SKM-1 (cell line): ENCODE measurements at regions not wholly inside any gene's neighbourhood (a gene's known extent, or its start where the extent isn't known, plus 50 kb on each side); places are given as distances from the start of the nearest gene placed in this dataset.

Experiments
- DNase-seq: peaks from one replicate; lab custom pipeline; 2025; ENCODE audit not compliant: unreplicated experiment; lab: John Stamatoyannopoulos, UW

DNA sequence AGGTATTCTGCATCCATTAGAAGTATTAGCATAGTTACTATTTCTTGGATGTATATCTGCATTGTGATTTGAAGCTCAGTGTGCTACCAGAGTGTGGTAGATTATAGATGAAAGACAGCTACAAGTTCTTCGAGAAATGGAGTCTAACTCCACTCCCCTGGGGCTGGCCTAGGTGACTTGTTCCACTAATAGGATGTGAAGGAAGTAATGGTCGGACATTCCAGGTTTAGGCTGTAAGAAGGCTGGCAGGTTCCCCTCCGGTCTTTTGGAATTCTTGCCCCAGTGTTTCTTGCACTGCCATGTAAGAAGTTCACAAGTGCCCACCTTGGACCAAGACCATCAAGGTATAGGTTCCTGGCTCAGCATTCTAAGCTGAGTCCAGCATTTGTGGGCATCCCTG lies 236.4 kb downstream of the FLRT2 start:
- no peak for DNase-seq

DNA sequence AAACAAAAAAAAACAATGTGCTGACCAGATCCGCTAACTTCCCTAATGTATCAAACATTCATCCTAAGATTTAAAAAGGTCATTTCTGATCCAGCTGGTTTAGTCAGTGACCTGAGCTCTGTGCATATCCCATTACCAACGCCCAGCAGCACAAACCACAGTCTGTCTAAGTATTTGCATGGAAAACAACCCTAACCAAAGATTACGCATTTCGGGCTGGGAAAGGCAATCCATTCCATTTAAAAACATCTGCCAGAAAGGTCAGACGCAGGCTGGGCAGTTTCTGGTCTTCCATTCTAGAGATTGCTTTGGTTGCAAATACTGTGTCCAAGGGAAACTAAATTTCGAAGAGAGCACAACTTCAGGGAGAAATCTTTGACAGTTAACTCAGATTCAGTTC lies 234.9 kb downstream of the FLRT2 start:
- DNase-seq = no peak

DNA sequence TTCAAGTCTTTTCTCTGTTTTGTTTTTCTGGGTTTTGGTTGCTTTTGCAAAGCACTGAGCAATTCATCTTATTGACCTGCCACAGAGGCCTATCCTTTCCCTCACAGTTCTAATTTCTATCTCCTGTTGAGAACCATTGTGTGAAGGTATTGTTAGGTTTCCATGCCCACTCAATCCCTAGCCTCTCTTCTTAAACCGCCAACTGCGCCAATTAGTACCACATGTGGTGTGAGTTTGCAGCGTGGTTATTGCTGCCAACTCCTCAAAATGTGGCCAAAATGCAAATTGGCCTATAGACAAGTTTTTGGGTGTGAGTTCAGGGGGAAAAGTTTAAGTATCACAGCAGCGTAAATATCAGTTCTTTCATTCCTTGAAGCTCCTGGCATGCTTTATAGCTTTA lies 232.6 kb downstream of the FLRT2 start:
- no peak for DNase-seq

DNA sequence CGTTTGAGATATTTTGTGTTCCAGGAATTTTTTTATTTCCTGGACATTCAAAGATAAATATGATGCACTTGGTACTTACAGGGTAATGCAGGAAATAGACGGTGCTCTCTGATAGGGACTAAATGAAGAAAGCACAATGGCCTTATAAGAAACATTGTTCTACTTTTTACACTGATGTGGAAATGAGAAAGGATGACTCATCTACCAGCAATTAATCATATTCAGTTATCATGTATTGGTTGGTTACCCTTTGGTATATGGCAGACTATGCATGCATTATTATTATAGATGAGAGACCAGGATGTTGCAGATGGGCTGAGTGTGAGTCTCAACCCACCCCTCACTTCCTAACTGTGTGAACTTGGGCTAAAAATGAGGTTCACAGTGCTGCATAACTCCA lies 222.2 kb downstream of the FLRT2 start:
- no peak for DNase-seq

DNA sequence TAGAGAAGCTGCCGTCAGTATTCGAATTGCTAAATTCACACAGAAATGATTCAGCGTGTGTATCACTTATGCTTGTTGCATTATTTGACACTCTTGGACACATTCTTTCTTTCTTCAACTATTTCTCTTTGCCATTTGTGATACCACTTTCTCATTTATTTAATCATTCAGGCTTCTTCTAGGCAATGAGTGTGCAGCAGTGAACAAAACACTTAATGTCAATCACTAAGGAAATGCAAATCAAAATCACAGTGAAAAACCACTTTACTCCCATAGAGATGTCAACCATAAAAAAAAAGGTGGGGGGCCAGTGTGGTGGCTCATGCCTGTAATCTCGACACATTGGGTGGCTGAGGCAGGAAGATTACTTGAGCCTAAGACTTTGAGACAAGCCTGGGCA lies 214.6 kb downstream of the FLRT2 start:
- no peak for DNase-seq

DNA sequence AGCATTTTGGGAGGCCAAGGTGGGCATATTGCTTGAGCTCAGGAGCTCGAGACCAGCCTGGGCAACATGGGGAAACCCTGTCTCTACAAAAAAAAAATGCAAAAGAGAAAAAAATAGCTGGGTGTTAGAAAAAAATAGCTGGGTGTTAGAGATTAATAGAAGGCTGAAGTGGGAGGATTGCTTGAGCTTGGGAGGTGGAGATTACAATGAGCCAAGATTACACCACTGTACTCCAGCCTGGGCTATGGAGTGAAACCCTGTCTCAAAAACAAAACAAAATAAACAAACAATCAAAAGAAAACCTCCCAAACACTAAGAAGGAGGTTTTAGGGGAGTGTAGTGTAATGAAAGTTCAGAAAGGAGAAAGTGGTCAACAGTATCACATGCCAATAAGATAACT lies 202.1 kb downstream of the FLRT2 start:
- DNase-seq = no peak

DNA sequence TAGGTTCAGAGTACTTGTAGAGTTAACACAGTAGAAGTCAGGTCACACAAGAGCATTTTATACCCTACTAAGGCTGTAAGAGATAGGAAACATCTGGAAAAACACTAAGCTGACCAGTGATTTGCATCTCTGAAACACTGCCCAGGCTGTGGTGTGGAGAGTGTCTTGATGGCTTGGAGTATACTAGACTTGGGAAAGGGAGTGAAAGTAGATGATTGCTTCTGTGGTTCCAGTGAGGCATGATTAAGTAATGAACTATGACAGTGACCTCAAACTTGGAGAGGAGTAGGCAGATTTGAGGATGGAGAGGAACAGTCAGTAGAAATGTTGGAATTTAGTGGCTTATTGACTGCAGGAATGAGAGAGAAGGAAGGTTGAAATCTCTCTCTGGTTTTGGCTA lies 201.2 kb downstream of the FLRT2 start:
- no peak for DNase-seq

DNA sequence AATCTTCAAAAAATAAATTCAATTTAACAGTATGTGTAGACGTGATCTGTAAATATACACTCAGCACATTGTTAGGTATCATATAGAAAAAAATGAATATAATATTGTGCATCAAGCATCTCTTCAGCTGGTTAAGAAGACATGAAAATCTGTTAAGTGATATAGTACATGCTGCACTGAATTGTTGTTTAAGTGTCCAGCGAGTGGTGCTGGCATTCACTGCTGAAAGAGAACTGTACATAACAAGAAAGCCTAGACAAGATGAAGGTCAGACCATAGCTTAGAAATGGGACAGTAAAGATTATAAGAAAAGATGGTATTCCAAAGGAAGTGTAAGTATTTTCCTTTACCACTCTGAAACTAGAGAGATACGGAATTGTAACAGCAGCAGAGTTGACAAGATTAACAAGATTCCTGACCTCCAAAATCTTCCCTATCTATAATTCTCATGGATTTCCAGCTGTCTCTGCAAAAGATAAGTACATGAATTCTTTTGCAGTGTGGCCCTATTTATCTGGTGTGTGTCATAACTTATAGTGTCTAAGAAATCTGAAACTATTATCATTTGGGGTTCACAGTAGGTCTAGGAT lies 198.6 kb downstream of the FLRT2 start:
- DNase-seq = no peak

DNA sequence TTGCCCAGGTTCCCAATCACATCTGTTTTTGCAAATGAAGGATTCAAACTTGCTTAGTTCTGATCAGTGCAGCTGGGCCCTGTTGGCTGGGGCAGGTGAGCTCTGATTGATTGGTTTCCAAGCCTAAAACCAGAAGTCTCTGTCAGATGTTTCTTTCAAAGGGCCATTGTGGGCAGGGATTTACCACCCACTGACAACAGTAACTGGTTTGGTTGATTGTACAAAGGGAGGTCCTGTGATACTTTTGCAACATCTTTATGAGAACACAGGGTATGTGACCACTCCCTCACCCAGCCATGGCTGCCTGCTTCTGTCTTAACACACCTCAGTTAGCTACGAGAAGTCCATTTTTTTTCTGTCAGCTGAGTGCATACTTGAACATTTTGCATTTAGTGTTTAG lies 184.1 kb downstream of the FLRT2 start:
- no peak for DNase-seq

DNA sequence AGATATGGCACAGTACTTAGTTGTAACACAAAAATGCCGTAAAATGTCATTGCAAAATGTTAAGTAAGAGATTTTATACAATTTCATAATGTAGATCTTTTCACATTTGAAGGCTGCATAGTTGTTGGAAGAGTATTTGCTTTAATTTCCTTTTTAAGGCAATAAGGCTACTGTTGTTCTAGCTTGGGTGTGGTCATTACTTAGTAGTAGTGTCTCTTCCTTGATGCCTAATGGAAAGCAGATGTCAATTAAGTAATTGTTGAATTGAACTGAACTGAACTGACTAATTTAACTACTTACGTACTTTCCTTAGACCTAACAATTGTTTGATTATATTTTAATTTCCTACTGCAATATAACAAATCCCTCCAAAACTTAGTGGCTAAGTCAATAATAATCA lies 181.7 kb downstream of the FLRT2 start:
- DNase-seq = no peak
